ENCODE measurements at regions not wholly inside any gene's neighbourhood (a gene's known extent, or its start where the extent isn't known, plus 50 kb on each side); places are given as distances from the start of the nearest gene placed in this dataset.

DNA sequence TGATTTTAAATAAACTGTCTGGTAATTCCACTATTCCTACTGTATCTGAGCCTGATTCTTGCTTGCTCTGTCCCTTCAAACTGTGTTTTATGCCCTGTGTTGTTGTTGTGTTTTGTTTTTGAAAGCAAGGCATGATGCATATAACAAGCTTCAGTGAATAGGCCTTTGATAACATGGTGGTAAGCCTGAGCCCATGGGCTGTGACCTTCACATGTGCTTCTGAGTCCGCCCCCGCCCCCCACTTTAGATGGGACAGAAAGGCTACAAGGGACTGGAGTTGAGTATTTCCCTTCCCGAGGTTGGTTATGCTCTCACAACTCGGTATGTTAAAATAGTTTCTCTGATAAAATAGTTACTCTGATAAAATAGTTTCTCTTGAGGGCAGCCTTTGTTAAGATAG, 119.0 kb upstream of the WNT7A start:
- TF ChIP-seq ZNF274 (IDR thresholded peaks at IDR 0.05; ENCODE audit: low read depth, low read length) (no peak), YY1 (IDR thresholded peaks at IDR 0.05; ENCODE audit: insufficient read depth, insufficient read length) (no peak)
